Neural cell (in vitro differentiated cells): ENCODE measurements at regions not wholly inside any gene's neighbourhood (a gene's known extent, or its start where the extent isn't known, plus 50 kb on each side); places are given as distances from the start of the nearest gene placed in this dataset.

Experiments used
- H2AFZ ChIP-seq: fragments of 200-600, 300-800 bp; sonication (generic), shearing (Covaris generic); 2 replicates; pipeline ENCODE4 v1.6.0; 2014; ENCODE audit warnings: low read depth, mild to moderate bottlenecking, antibody characterized with exemption, low read length, moderate library complexity
- H3F3A ChIP-seq: fragments of 200-600 bp; shearing (Covaris generic); 2 replicates; pipeline ENCODE4 v1.6.1; 2016; ENCODE audit warnings: mild to moderate bottlenecking, moderate library complexity, mixed read lengths, antibody characterized with exemption, low read length; ENCODE audit not compliant: insufficient read depth, poor library complexity, severe bottlenecking
- H3K27ac ChIP-seq: fragments of 200-600, 300-800 bp; sonication (generic), shearing (Covaris generic); 2 replicates; pipeline ENCODE4 v1.5.1; 2014; ENCODE audit warnings: mild to moderate bottlenecking, low read length, moderate library complexity
- H3K27me3 ChIP-seq: fragments of 300-800, 200-600 bp; sonication (generic), shearing (Covaris generic); 2 replicates; pipeline ENCODE4 v1.6.0; 2014; ENCODE audit warnings: mild to moderate bottlenecking, low read depth, low read length, moderate library complexity; ENCODE audit not compliant: insufficient read depth
- H3K36me3 ChIP-seq: fragments of 300-800, 200-600 bp; sonication (generic), shearing (Covaris generic); 2 replicates; pipeline ENCODE4 v1.5.1; 2014; ENCODE audit warnings: mild to moderate bottlenecking, antibody characterized with exemption, low read length, moderate library complexity; ENCODE audit not compliant: insufficient read depth
- H3K4me2 ChIP-seq: fragments of 300-800, 200-600 bp; sonication (generic), shearing (Covaris generic); 2 replicates; pipeline ENCODE4 v1.6.0; 2014; ENCODE audit warnings: mild to moderate bottlenecking, low read length
- H3K4me3 ChIP-seq: fragments of 300-800, 200-600 bp; sonication (generic), shearing (Covaris generic); 2 replicates; pipeline ENCODE4 v1.5.1; 2014; ENCODE audit warnings: mild to moderate bottlenecking, low read length, moderate library complexity
- H3K79me2 ChIP-seq: fragments of 200-600 bp; shearing (Covaris generic); replicated peaks from 2 replicates; pipeline ENCODE4 v1.6.0; 2014; ENCODE audit warnings: mild to moderate bottlenecking, low read length, moderate library complexity; ENCODE audit not compliant: insufficient read depth
- H3K9ac ChIP-seq: fragments of 300-800, 200-600 bp; sonication (generic), shearing (Covaris generic); 2 replicates; pipeline ENCODE4 v1.6.1; 2016; ENCODE audit warnings: mild to moderate bottlenecking, low read length, mixed read lengths
- H3K9me2 ChIP-seq: fragments of 200-600 bp; shearing (Covaris generic); 2 replicates; pipeline ENCODE4 v1.6.1; 2016; ENCODE audit warnings: mild to moderate bottlenecking, low read length, mixed read lengths; ENCODE audit not compliant: insufficient read depth
- H3K9me3 ChIP-seq: fragments of 200-600, 300-800 bp; sonication (generic), shearing (Covaris generic); 2 replicates; pipeline ENCODE4 v1.6.1; 2016; ENCODE audit warnings: mild to moderate bottlenecking, mixed run types, low read length, moderate library complexity, mixed read lengths
- H4K20me1 ChIP-seq: fragments of 200-600 bp; shearing (Covaris generic); 2 replicates; pipeline ENCODE4 v1.6.1; 2016; ENCODE audit warnings: mild to moderate bottlenecking, mixed run types; ENCODE audit not compliant: insufficient read depth
- EP300 ChIP-seq: fragments of 450-650 bp; conservative IDR thresholded peaks from 2 replicates; pipeline ENCODE4 v1.6.1; 2014; ENCODE audit warnings: antibody characterized with exemption, mild to moderate bottlenecking, moderate library complexity; ENCODE audit not compliant: poor library complexity, severe bottlenecking
- MXI1 ChIP-seq: fragments of 450-650 bp; conservative IDR thresholded peaks from 2 replicates; pipeline ENCODE4 v1.6.1; 2014; ENCODE audit warnings: antibody characterized with exemption, mild to moderate bottlenecking; ENCODE audit not compliant: poor library complexity, severe bottlenecking
- POLR2AphosphoS5 ChIP-seq: IDR thresholded peaks from 2 replicates; pipeline ENCODE4 v1.6.1; 2012
- RAD21 ChIP-seq: fragments of 450-650 bp; conservative IDR thresholded peaks from 2 replicates; pipeline ENCODE4 v1.6.1; 2014; ENCODE audit warnings: antibody characterized with exemption, mild to moderate bottlenecking, moderate library complexity
- REST ChIP-seq: IDR thresholded peaks from 2 replicates; pipeline ENCODE4 v1.6.1; 2012; ENCODE audit warnings: borderline replicate concordance
- SMC3 ChIP-seq: fragments of 450-650 bp; conservative IDR thresholded peaks from 2 replicates; pipeline ENCODE4 v1.6.1; 2014; ENCODE audit warnings: antibody characterized with exemption, mild to moderate bottlenecking, moderate library complexity; ENCODE audit not compliant: poor library complexity
- TAF1 ChIP-seq: IDR thresholded peaks from 2 replicates; pipeline ENCODE4 v1.6.1; 2012; ENCODE audit warnings: low read depth

GRCh38 chr2:43130548-43130875 is 95.9 kb downstream of the ZFP36L2 start:
- no peak for TF ChIP-seq EP300
- TF ChIP-seq RAD21: no peak
- no peaks in the 10 kb centered on the region for H3F3A ChIP-seq
- H3K36me3 ChIP-seq: no peaks in the 10 kb centered on the region
- H3K9ac ChIP-seq: no peak overlapping the region
- no peaks in the 10 kb centered on the region for H3K79me2 ChIP-seq
- H2AFZ ChIP-seq: no peak overlapping the region
- no peak overlapping the region for H3K4me2 ChIP-seq
- H3K27me3 ChIP-seq: no peaks in the 10 kb centered on the region
- H3K9me3 ChIP-seq: no peaks in the 10 kb centered on the region
- H3K27ac ChIP-seq: no peak overlapping the region
- no peak overlapping the region for H3K4me3 ChIP-seq
- H4K20me1 ChIP-seq: no peaks in the 10 kb centered on the region
- no peaks in the 10 kb centered on the region for H3K9me2 ChIP-seq

GRCh38 chr2:43129676-43130547 is 96.5 kb downstream of the ZFP36L2 start:
- no peak for TF ChIP-seq MXI1
- Histone ChIP-seq H3K4me2 (no peak overlapping the region), H3F3A (no peaks in the 10 kb centered on the region), H3K9me3 (no peaks in the 10 kb centered on the region), H3K27me3 (no peaks in the 10 kb centered on the region), H3K27ac (no peak overlapping the region), H3K9ac (no peak overlapping the region), H3K36me3 (no peaks in the 10 kb centered on the region), H3K4me3 (no peak overlapping the region), H4K20me1 (no peaks in the 10 kb centered on the region), H3K79me2 (no peaks in the 10 kb centered on the region), H3K9me2 (no peaks in the 10 kb centered on the region), H2AFZ (no peak overlapping the region)

GRCh38 chr2:43128559-43128955 is 97.8 kb downstream of the ZFP36L2 start:
- Histone ChIP-seq H3K4me2 (no peak overlapping the region), H2AFZ (no peak overlapping the region), H3K79me2 (no peaks in the 10 kb centered on the region), H3F3A (no peaks in the 10 kb centered on the region), H3K36me3 (no peaks in the 10 kb centered on the region), H3K9me3 (no peaks in the 10 kb centered on the region), H3K9me2 (no peaks in the 10 kb centered on the region), H3K27ac (no peak overlapping the region), H3K4me3 (no peak overlapping the region), H4K20me1 (no peaks in the 10 kb centered on the region), H3K27me3 (no peaks in the 10 kb centered on the region), H3K9ac (no peak overlapping the region)
- no peak for TF ChIP-seq REST
- no peak for TF ChIP-seq POLR2AphosphoS5
- TF ChIP-seq SMC3: no peak
- no peak for TF ChIP-seq TAF1
